Middle frontal gyrus (tissue), 1 donor: ENCODE measurements at regions not wholly inside any gene's neighbourhood (a gene's known extent, or its start where the extent isn't known, plus 50 kb on each side); places are given as distances from the start of the nearest gene placed in this dataset.
A peak's percentile ranks its signal among the peaks of the same experiment; 100 is the strongest.
"Not testable (repeated sequence)": the region's sequence is repeated elsewhere in the genome, so short reads cannot be mapped to it uniquely, and the experiment has no call there.

Experiments used
- DNase-seq: peaks from one replicate; pipeline ENCODE4 v3.0.0-alpha.2; 2015; ENCODE audit warnings: low spot score; ENCODE audit errors: extremely low spot score

DNA sequence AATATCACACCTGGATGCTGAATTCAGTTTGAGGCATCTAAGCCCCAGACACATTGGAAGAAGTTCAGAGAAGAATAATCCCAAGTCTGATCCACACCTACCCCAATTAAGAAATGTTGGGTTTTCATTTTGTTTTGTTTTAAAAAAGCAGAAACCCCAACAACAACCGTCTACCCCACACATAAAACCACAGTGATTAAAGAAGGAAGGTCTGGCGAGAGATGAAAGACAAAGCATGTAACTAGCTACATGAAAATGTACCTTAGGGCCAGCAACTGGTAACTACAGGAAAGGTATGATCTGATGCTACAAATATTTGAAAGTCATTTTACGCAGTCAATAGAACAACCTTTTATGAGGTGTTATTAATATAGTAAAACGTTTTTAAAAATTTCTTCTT is 1112.3 kb downstream of the GATA3 start:
- DNase-seq: no peak

DNA sequence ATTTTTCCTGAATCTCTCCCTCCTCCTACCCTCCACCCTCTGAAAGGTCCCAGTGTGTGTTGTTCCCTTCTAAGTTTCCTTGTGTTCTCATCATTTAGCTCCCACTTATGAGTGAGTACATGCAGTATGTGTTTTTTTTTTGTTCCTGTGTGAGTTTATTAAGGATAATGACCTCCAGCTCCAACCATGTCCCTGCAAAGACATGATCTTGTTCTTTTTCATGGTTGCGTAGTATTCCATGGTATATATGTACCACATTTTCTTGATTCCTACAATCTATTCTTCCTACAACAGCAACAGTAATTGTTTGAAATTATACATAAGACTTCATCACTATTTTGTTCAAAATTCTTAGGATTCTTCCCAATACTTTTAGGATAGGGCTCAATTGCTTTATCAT is 1117.8 kb downstream of the GATA3 start:
- no peak for DNase-seq

GRCh38 chr10:9175200-9175599 is 1120.7 kb downstream of the GATA3 start:
- DNase-seq: no peak

DNA sequence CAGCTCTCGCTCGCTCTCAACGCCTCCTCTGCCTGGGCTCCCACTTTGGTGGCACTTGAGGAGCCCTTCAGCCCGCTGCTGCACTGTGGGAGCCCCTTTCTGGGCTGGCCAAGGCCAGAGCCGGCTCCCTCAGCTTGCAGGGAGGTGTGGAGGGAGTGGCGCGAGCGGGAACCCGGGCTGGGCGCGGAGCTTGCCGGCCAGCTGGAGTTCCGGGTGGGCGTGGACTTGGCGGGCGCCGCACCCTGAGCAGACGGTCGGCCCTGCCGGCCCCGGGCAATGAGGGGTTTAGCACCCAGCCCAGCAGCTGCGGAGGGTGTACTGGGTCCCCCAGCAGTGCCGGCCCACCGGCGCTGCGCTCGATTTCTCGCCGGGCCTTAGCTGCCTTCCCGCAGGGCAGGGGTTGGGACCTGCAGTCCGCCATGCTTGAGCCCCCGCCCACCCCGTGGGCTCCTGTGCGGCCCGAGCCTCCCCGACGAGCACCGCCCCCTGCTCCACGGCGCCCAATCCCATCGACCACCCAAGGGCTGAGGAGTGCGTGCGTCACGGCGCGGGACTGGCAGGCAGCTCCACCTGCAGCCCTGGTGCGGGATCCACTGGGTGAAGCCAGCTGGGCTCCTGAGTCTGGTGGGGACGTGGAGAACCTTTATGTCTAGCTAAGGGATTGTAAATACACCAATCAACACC is 1128.9 kb downstream of the GATA3 start:
- not testable (repeated sequence) for DNase-seq

DNA sequence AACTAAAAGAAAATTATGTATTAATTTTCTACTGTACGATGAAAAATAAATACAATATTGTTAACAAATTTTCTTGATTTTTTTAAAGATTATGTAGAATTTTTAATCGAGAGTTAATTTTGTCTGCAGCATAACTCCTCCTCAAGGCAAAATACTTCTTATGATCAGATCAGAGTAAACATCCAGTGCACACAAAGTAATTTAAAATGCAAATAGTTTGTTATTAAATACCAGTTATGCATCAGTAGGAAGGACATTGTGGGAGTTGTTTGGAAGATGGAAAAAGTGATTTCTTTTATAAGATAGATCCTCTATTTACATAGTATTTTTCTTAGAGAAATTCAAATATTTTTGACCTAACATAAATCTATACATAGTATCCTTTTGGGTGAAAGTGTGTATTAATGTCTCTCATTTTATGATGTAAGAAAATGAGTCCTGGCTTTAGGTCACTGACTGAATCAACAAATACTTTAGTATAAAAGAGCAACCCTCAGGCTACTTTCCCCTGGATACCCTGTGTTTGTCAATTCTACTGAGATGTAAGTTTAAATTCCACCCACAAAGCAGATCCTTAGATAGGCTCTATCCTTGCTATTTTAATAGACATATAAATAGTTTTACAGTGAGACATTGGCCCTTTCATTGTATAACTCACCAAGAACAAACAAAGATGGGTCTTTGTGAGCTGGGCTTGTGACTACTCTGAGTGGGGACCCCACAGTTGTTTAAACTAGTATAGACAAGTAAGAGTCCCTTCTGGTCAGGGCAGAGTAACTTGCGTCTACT is 1133.7 kb downstream of the GATA3 start:
- no peak for DNase-seq

DNA sequence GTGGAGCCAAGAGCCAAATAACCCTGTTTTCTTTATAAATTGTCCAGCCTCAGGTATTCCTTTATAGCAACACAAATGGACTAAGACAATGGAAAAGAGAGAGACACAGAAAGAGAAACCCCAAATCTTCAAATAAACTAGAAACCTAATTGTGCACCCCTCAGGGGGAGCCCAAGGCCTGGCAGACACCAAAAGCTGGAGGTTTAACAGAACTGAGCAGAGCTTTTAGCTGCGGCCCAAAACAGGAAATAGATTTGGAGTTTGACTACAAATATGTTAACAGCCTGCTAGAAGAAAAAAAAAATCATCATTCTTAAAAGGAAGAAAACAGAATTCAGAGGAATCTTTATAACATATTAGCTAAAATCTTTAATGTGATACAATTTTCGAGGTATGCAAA is 1135.0 kb downstream of the GATA3 start:
- no peak for DNase-seq

DNA sequence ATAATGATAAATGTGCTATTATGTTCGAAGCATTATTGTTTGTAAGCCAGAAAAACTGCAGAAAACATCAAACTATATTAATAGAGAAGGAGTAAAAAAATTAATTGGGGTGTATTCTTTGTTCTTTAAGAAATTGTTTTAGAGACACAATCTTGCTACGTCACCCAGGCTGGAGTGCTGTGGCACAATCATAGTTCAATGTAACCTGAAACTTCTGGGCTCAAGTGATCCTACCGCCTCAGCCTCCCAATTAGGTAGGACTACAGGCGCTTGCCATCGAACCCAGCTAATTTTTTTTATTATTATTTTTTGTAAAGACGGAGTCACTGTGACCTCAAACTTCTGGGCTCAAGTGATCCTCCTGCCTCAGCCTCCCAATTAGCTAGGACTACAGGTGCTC is 1138.6 kb downstream of the GATA3 start:
- no peak for DNase-seq

GRCh38 chr10:9195385-9195784 is 1140.9 kb downstream of the GATA3 start:
- DNase-seq: no peak

- no peak for DNase-seq
Observed at GRCh38 chr10:9198611-9199010, 1144.1 kb downstream of the GATA3 start.

DNA sequence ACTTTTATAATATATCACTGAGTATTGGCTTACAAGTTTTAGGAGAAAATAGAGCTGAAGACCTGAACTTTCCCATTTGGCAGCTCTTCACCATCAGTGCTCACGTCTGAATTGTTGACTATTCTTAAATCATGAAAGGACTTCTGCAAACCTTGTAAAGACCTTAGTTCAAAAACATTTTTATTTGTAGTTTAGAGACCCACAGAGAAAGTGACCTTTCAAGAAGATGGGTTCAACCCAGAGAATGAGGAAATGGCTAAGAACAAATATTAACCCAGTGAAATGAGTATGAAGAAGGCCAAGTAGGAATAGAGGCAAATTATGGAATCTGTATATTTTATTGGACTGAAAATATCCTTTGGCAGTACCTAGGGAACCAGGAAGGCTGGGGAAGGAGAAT is 1151.1 kb downstream of the GATA3 start:
- no peak for DNase-seq

DNA sequence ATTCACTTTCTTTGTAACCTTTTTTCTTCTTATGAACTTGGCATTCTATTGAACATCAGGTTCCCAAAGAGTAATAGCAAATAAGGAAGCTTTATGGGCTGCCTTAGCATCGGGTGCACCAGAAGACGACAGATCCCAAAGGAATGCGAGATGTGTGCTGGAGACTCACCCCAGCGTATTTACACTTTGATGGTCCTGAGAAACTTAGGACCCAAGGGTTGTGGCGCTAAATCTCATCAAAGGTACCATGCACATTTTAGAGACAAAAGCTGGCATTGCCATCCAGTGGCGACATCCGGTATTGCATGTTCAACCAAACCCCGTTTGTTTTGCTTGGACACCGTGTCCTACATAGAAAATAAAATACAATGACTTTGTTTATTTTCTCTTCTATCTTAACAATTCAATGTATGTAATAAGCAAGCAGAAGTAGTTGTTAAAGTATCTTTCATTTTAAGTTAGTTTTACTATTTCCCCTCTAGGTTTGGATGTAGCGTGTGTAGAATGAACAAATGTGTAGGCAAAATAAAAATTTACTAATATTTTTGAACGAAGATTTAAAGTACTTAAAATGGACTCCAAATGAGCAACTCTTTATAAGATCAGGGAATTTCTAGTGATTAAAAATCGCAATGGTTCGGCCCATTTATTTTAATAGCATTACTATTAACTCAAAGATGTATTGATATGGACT is 1154.8 kb downstream of the GATA3 start:
- DNase-seq: peak; percentile 48

DNA sequence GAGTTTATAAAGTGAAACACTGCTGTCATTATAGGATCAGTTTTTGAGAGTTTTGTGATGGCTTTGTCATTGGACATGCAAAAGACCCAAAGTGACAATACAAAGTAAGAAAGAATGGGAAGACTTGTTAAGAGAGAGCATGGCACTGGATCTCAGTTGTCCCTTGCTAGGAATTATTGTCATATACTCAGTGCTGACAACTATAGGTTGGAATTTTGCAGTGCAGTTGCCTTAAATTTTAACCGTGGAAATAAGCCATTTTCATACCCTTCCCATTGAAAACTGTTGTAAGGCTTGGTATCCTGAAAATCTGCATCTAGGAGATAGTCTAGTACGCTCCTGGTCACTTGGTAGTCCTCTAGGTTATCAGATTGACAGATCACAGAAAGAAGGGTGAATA is 1156.7 kb downstream of the GATA3 start:
- no peak for DNase-seq

- DNase-seq: no peak
Observed at GRCh38 chr10:9214618-9215017, 1160.1 kb downstream of the GATA3 start.

- DNase-seq: no peak
Observed at GRCh38 chr10:9215121-9215520, 1160.6 kb downstream of the GATA3 start.

DNA sequence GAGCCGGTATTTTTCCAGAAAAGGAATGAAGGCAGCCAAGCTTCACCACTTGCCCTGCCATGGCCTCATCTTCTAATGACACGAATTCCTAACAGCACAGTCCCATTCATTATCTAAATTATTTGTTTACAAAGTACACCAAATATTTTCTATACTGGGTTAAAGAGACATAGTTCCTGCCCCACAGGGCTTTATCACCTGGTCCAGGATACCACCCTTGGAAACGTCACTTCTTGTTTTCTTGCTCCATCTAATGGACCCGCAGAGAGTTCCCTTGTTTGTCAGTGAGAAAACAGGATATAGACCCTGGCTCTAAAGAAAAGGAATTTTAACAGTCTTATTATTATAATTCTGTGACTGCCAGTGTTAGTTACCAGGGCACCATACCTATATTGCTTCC is 1165.4 kb downstream of the GATA3 start:
- no peak for DNase-seq

GRCh38 chr10:9222917-9223316 is 1168.4 kb downstream of the GATA3 start:
- no peak for DNase-seq

GRCh38 chr10:9227679-9228365 is 1173.3 kb downstream of the GATA3 start:
- no peak for DNase-seq

DNA sequence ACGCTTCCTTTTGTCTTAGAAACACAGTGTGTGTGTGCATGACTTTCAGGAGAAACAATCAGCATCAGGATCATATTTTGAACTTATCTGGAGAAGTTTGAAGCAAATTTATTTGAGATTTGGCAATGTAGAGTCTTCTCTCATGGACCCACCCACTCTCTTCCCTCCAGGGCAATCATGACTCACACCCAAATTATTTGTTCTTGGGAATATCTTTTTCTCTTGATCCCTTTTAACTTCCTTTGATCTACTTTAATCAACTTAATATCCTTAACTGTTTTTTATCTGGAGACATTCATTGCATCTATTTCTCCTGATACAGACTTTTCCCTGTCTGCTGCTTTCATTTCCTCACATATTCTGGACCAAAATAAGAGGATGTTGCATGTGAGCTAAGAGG is 1174.3 kb downstream of the GATA3 start:
- no peak for DNase-seq

- DNase-seq: no peak
Observed at GRCh38 chr10:9229702-9230244, 1175.3 kb downstream of the GATA3 start.

GRCh38 chr10:9230625-9231024 is 1176.1 kb downstream of the GATA3 start:
- no peak for DNase-seq

- DNase-seq: no peak
Observed at GRCh38 chr10:9234191-9234590, 1179.7 kb downstream of the GATA3 start.

- no peak for DNase-seq
Observed at GRCh38 chr10:9238041-9238440, 1183.6 kb downstream of the GATA3 start.
